Duodenal mucosa (tissue), 2 donors: ENCODE measurements at regions not wholly inside any gene's neighbourhood (a gene's known extent, or its start where the extent isn't known, plus 50 kb on each side); places are given as distances from the start of the nearest gene placed in this dataset.

Experiments used
- H3K27ac ChIP-seq: one replicate; pipeline ENCODE4 v1.7.0; 2013; ENCODE audit warnings: low read depth, low read length
- H3K27me3 ChIP-seq, 2 donors: one replicate each; pipeline ENCODE4 v1.7.0; 2013; ENCODE audit warnings: low read length in 2 of 2, control low read depth in 1 of 2; ENCODE audit not compliant: insufficient read depth in 2 of 2, control insufficient read depth in 1 of 2
- H3K36me3 ChIP-seq, 2 donors: one replicate each; pipeline ENCODE4 v1.7.0; 2013; ENCODE audit warnings: low read length in 2 of 2, control low read depth in 1 of 2; ENCODE audit not compliant: insufficient read depth in 2 of 2, control insufficient read depth in 1 of 2
- H3K4me1 ChIP-seq, 2 donors: one replicate each; pipeline ENCODE4 v1.7.0; 2013; ENCODE audit warnings: low read length in 2 of 2, control low read depth in 1 of 2; ENCODE audit not compliant: insufficient read depth in 2 of 2, control insufficient read depth in 1 of 2
- H3K4me3 ChIP-seq, 2 donors: one replicate each; pipeline ENCODE4 v1.7.0; 2013; ENCODE audit warnings: low read length in 2 of 2, low read depth in 1 of 2
- H3K9ac ChIP-seq, 2 donors: one replicate each; pipeline ENCODE4 v1.7.0; 2013; ENCODE audit warnings: low read length in 2 of 2, low read depth in 1 of 2
- H3K9me3 ChIP-seq, 2 donors: one replicate each; pipeline ENCODE4 v1.7.0; 2013; ENCODE audit warnings: low read length in 2 of 2, control low read depth in 1 of 2; ENCODE audit not compliant: control insufficient read depth in 1 of 2

DNA sequence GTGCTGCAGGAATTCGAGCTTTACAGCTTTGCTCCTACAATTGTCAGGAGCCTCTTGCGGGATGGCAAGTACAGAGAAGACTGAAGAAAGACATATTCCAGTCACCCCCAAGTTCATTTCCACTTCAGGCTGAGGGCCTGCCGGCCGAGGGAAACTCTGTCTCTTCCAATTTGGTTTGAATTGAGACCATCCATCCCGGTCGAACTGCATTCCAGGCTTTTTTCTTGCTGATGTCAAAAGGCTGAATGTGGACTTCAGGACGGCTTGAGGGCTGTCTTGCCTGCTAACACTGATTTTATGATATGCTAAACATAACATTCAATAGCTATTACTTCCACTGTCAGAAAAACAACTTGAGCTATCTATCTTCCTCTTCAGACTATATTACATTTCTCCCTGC lies 79.8 kb upstream of the PLXNA2 start:
- no peak overlapping the region for H3K9ac ChIP-seq
- H3K27me3 ChIP-seq = no peaks in the 10 kb centered on the region
- H3K36me3 ChIP-seq = no peaks in the 10 kb centered on the region
- H3K27ac ChIP-seq = no peak overlapping the region
- no peaks in the 10 kb centered on the region for H3K9me3 ChIP-seq
- H3K4me3 ChIP-seq = no peak overlapping the region
- H3K4me1 ChIP-seq = no peaks in the 10 kb centered on the region

GRCh38 chr1:208326033-208326432 lies 81.8 kb upstream of the PLXNA2 start:
- H3K9me3 ChIP-seq = no peaks in the 10 kb centered on the region
- no peaks in the 10 kb centered on the region for H3K4me1 ChIP-seq
- no peak overlapping the region for H3K27ac ChIP-seq
- no peaks in the 10 kb centered on the region for H3K36me3 ChIP-seq
- no peak overlapping the region for H3K9ac ChIP-seq
- H3K4me3 ChIP-seq = no peak overlapping the region
- H3K27me3 ChIP-seq = no peaks in the 10 kb centered on the region

- Histone ChIP-seq H3K27me3 (peaks cover 0 to 3% of the 10 kb centered on the region in 2 donors), H3K27ac (no peak overlapping the region), H3K4me3 (no peak overlapping the region), H3K9ac (no peak overlapping the region), H3K4me1 (peaks cover 5 to 12% of the 10 kb centered on the region in 2 donors), H3K9me3 (no peaks in the 10 kb centered on the region), H3K36me3 (no peaks in the 10 kb centered on the region)
Measured at GRCh38 chr1:208329300-208329699, 85.1 kb upstream of the PLXNA2 start.

DNA sequence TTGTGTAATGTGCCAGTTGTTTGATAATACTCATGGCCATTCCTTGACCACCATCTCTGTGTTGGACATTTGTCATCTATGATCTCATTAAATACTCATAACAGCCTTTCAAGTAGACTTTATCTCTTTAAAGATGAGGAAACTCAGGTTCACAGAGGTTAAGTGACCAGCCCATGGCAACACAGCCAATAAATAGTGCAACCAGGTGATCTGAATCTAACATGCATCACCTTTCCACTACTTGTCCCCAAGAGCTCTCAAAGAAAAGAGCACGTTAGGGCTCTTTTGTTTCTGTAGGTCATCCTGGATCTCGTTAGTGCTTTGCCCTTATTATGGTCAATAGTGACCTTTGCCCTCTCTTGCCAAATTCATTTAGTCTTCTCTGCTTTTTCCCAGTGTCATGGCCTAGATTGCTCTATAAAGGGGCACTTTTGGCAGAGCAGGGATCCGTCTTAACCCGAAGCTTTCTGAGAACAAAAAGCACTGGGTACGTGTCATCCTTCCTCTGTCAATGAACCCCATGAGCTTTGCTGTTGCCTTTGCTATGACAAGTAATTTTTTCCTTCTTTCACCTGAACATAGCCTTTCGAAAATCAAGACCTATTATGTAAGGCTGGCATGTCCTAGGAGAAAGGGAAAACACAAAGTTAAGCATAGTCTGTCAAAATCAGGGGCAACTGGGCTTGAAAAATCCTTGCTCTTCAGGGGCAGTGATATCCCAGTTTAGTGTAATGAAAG lies 88.0 kb upstream of the PLXNA2 start:
- H3K36me3 ChIP-seq = no peaks in the 10 kb centered on the region
- H3K9me3 ChIP-seq = no peaks in the 10 kb centered on the region
- H3K9ac ChIP-seq = no peak overlapping the region
- H3K4me3 ChIP-seq = no peak overlapping the region
- H3K27ac ChIP-seq = no peak overlapping the region
- peaks cover 5 to 12% of the 10 kb centered on the region in 2 donors for H3K4me1 ChIP-seq
- H3K27me3 ChIP-seq = peaks cover 0 to 3% of the 10 kb centered on the region in 2 donors

- Histone ChIP-seq H3K27me3 (peaks cover 0 to 3% of the 10 kb centered on the region in 2 donors), H3K27ac (no peak overlapping the region), H3K4me1 (peaks cover 5 to 12% of the 10 kb centered on the region in 2 donors), H3K36me3 (no peaks in the 10 kb centered on the region), H3K4me3 (no peak overlapping the region), H3K9me3 (no peaks in the 10 kb centered on the region), H3K9ac (no peak overlapping the region)
Measured at GRCh38 chr1:208332774-208333126, 88.6 kb upstream of the PLXNA2 start.

- Histone ChIP-seq H3K36me3 (no peaks in the 10 kb centered on the region), H3K4me1 (peaks cover 5 to 12% of the 10 kb centered on the region in 2 donors), H3K27me3 (peaks cover 0 to 3% of the 10 kb centered on the region in 2 donors), H3K27ac (no peak overlapping the region), H3K9ac (no peak overlapping the region), H3K9me3 (no peaks in the 10 kb centered on the region), H3K4me3 (no peak overlapping the region)
Measured at GRCh38 chr1:208333676-208334075, 89.5 kb upstream of the PLXNA2 start.

- Histone ChIP-seq H3K9me3 (no peaks in the 10 kb centered on the region), H3K27ac (no peak overlapping the region), H3K27me3 (peaks cover 0 to 3% of the 10 kb centered on the region in 2 donors), H3K4me3 (no peak overlapping the region), H3K4me1 (peaks cover 5 to 12% of the 10 kb centered on the region in 2 donors), H3K36me3 (no peaks in the 10 kb centered on the region), H3K9ac (no peak overlapping the region)
Measured at GRCh38 chr1:208335371-208336136, 91.4 kb upstream of the PLXNA2 start.

GRCh38 chr1:208336137-208336518 lies 91.9 kb upstream of the PLXNA2 start:
- Histone ChIP-seq H3K4me1 (peaks cover 5 to 12% of the 10 kb centered on the region in 2 donors), H3K9me3 (no peaks in the 10 kb centered on the region), H3K27ac (no peak overlapping the region), H3K9ac (no peak overlapping the region), H3K4me3 (no peak overlapping the region), H3K27me3 (peaks cover 0 to 3% of the 10 kb centered on the region in 2 donors), H3K36me3 (no peaks in the 10 kb centered on the region)

DNA sequence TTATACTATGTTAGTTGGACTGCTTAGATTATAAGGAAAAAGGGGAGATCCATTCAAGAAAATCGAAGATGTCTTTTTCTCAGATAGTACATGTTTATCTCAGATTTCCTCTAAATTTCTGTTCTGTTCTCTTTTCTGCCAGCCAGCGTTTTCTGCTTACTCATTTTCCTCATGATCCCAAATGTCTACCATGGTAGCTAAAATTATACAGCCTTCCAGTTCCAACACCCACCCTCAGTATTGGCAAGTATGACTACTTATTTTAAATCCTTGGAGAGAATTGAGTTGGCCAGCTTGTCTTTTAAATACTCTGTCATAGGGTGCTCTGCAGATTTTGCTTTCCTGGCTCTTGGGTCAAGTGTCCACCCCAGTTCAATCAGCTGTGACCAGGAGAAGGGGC lies 95.7 kb upstream of the PLXNA2 start:
- Histone ChIP-seq H3K27ac (no peak overlapping the region), H3K4me3 (no peak overlapping the region), H3K27me3 (no peaks in the 10 kb centered on the region), H3K4me1 (peaks cover 12 to 13% of the 10 kb centered on the region in 2 donors), H3K9ac (no peak overlapping the region), H3K36me3 (no peaks in the 10 kb centered on the region), H3K9me3 (no peaks in the 10 kb centered on the region)

DNA sequence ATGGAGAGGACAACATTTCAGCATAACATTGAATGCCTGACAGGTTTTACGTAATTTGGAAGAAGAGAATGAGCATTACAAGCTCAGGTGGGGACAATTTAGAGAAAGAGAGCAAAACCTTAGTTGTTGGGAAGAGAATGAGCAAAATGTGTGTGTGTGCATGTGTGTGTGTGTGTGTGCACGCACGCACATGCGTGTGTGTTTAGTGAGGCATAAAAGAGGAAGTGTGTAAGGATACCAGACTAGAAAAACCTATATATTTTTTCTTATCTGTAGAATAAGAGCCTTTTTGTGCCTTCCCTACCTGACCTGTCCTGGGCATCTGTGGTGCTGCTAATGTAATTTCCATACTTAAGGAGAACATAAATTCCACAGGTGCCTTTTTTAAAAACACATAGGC lies 99.0 kb upstream of the PLXNA2 start:
- Histone ChIP-seq H3K36me3 (no peaks in the 10 kb centered on the region), H3K9me3 (no peaks in the 10 kb centered on the region), H3K27me3 (no peaks in the 10 kb centered on the region), H3K27ac (no peak overlapping the region), H3K4me3 (no peak overlapping the region), H3K9ac (no peak overlapping the region), H3K4me1 (peaks cover 12 to 13% of the 10 kb centered on the region in 2 donors)
